Caco-2 (cell line): ENCODE measurements at regions not wholly inside any gene's neighbourhood (a gene's known extent, or its start where the extent isn't known, plus 50 kb on each side); places are given as distances from the start of the nearest gene placed in this dataset.

ENCODE experiments used
- BruUV-seq: library from RNA; stranded (reverse); fragments of 400-500 nt; replicated peaks from 2 replicates; lab custom pipeline; 2021; lab: Mats Ljungman, UMichigan
- CTCF ChIA-PET: fragments of 300-600 bp; sonication (Branson Sonifier 250); formaldehyde crosslinking; loops from one replicate; lab custom pipeline; 2022; ENCODE audit warnings: antibody characterized with exemption; lab: Charles Lee
- POLR2A ChIA-PET: fragments of 300-600 bp; sonication (Branson Sonifier 250); formaldehyde crosslinking; loops from one replicate; lab custom pipeline; 2022; ENCODE audit warnings: antibody characterized with exemption; lab: Charles Lee
- DNase-seq, 2 experiments: peaks; one replicate each; pipeline versions ENCODE4 v3.0.0 to v3.0.0-alpha.2; 2020 to 2022
- H3K27me3 ChIP-seq: replicated peaks from 2 replicates; pipeline ENCODE4 v1.6.0; 2011; ENCODE audit warnings: low read length; ENCODE audit not compliant: control insufficient read depth, insufficient read depth
- H3K36me3 ChIP-seq: 2 replicates; pipeline ENCODE4 v1.5.1; 2011; ENCODE audit warnings: low read length; ENCODE audit not compliant: control insufficient read depth, insufficient read depth
- H3K4me1 ChIP-seq: fragments of 250-450 bp; sonication (Bioruptor Pico); 2 replicates; pipeline ENCODE4 v1.5.1; 2020; ENCODE audit warnings: mild to moderate bottlenecking
- H3K4me3 ChIP-seq: 2 replicates; pipeline ENCODE4 v1.5.1; 2011; ENCODE audit warnings: low read depth, mild to moderate bottlenecking, control low read depth, low read length
- H3K9me3 ChIP-seq: fragments of 250-450 bp; sonication (Bioruptor Pico); 2 replicates; pipeline ENCODE4 v1.5.1; 2020; ENCODE audit warnings: mild to moderate bottlenecking, moderate library complexity
- H3K27ac Mint-ChIP-seq: one replicate; pipeline ENCODE4 v1.8.0; 2022; ENCODE audit warnings: mixed read lengths; ENCODE audit not compliant: unreplicated experiment
- H3K27me3 Mint-ChIP-seq: one replicate; pipeline ENCODE4 v1.8.0; 2022; ENCODE audit warnings: mixed read lengths; ENCODE audit not compliant: insufficient read depth, unreplicated experiment
- H3K36me3 Mint-ChIP-seq: one replicate; pipeline ENCODE4 v1.8.0; 2022; ENCODE audit warnings: mild to moderate bottlenecking, mixed read lengths; ENCODE audit not compliant: insufficient read depth, unreplicated experiment
- H3K4me1 Mint-ChIP-seq: one replicate; pipeline ENCODE4 v1.8.0; 2022; ENCODE audit warnings: low read depth, mixed read lengths; ENCODE audit not compliant: unreplicated experiment
- H3K4me3 Mint-ChIP-seq: one replicate; pipeline ENCODE4 v1.8.0; 2022; ENCODE audit warnings: mild to moderate bottlenecking, moderate library complexity, mixed read lengths; ENCODE audit not compliant: unreplicated experiment
- H3K9me3 Mint-ChIP-seq: one replicate; pipeline ENCODE4 v1.8.0; 2022; ENCODE audit warnings: mixed read lengths; ENCODE audit not compliant: unreplicated experiment
- intact Hi-C: fragments of 100-400 bp; cut with micrococcal nuclease; formaldehyde crosslinking; loops from one replicate; pipeline ENCODE4 v1.10.0; 2022; ENCODE audit not compliant: unreplicated experiment
- TF ChIP-seq, protein P1 (sequence below), 2 experiments: fragments of 200-600 bp in 1 of 2; IDR thresholded peaks; 1 replicate in 1 of 2; 2 replicates in 1 of 2; pipeline versions ENCODE4 v1.5.1 to v1.8.0; 2011 to 2022; ENCODE audit warnings: antibody characterized with exemption in 1 of 2, control low read depth in 1 of 2, inconsistent platforms in 1 of 2, low read depth in 1 of 2, low read length in 1 of 2, mild to moderate bottlenecking in 1 of 2, moderate library complexity in 1 of 2; ENCODE audit not compliant: insufficient read depth in 1 of 2, severe bottlenecking in 1 of 2, unreplicated experiment in 1 of 2

DNA sequence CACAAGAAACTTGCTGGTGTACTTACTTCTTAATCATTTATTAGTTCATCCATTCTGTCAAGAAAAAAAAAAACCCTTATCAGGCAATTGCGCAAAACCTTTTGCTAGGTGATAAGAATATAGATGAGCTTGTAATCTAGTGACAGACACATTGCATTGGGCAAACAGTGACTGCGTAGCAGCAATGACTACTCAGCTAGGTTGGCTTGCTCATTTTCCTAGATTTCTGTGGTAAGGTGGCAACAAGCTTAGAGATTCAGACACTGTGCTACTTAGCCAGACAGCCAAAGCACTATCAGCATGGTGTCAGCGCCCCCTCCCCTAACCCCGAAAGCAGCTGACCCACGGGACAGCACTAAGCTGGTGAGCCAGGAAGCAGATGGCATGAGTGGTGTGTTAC is 203.1 kb downstream of the BARHL2 start:
- no peaks in the 10 kb centered on the region for H3K4me1 ChIP-seq
- Mint-ChIP-seq H3K36me3 (no peaks in the 10 kb centered on the region), H3K9me3 (no peaks in the 10 kb centered on the region), H3K4me3 (no peak overlapping the region), H3K27ac (no peak overlapping the region), H3K4me1 (peaks cover 3% of the 10 kb centered on the region), H3K27me3 (no peaks in the 10 kb centered on the region)
- CTCF ChIA-PET: no interaction called here
- TF ChIP-seq, protein P1, sequence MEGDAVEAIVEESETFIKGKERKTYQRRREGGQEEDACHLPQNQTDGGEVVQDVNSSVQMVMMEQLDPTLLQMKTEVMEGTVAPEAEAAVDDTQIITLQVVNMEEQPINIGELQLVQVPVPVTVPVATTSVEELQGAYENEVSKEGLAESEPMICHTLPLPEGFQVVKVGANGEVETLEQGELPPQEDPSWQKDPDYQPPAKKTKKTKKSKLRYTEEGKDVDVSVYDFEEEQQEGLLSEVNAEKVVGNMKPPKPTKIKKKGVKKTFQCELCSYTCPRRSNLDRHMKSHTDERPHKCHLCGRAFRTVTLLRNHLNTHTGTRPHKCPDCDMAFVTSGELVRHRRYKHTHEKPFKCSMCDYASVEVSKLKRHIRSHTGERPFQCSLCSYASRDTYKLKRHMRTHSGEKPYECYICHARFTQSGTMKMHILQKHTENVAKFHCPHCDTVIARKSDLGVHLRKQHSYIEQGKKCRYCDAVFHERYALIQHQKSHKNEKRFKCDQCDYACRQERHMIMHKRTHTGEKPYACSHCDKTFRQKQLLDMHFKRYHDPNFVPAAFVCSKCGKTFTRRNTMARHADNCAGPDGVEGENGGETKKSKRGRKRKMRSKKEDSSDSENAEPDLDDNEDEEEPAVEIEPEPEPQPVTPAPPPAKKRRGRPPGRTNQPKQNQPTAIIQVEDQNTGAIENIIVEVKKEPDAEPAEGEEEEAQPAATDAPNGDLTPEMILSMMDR (IDR thresholded peaks at IDR 0.05; ENCODE audit: insufficient read depth in 1 of 2, low read depth in 1 of 2, low read length in 1 of 2, severe bottlenecking in 1 of 2, unreplicated experiment in 1 of 2): no peak
- no peaks in the 10 kb centered on the region for H3K36me3 ChIP-seq
- H3K27me3 ChIP-seq: no peaks in the 10 kb centered on the region
- DNase-seq: no peak
- POLR2A ChIA-PET: no interaction called here
- intact Hi-C loops: no loop called here
- no TSS peak for BruUV-seq
- no peak overlapping the region for H3K4me3 ChIP-seq
- H3K9me3 ChIP-seq: no peaks in the 10 kb centered on the region

DNA sequence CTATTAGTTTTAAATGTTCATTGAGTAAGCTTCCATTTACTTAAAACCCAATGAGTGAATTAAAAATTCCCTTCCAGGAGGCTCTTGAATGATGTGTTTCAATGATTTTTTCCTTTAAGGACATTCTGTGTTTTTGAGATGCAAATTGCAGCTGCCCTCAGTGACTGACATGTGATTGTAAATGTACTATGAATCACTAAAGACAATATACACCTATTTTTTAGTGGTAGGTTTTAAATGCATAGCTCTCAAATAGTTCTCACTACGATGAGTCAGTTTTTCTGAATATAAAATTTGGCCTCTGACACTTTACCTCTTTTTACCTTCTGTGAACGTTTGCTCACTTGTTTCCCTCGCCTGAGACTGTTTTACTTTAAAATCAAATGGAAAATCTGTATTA is 204.7 kb downstream of the BARHL2 start:
- Histone ChIP-seq H3K9me3 (no peaks in the 10 kb centered on the region), H3K27me3 (no peaks in the 10 kb centered on the region), H3K36me3 (no peaks in the 10 kb centered on the region), H3K4me1 (no peaks in the 10 kb centered on the region), H3K4me3 (no peak overlapping the region)
- Mint-ChIP-seq H3K36me3 (no peaks in the 10 kb centered on the region), H3K4me1 (peaks cover 4% of the 10 kb centered on the region), H3K27me3 (peaks cover 3% of the 10 kb centered on the region), H3K4me3 (no peak overlapping the region), H3K9me3 (no peaks in the 10 kb centered on the region), H3K27ac (no peak overlapping the region)
- CTCF ChIA-PET: no interaction called here
- no TSS peak for BruUV-seq
- no peak for DNase-seq
- POLR2A ChIA-PET: no interaction called here
- intact Hi-C loops: no loop called here
- TF ChIP-seq, protein P1 (IDR thresholded peaks at IDR 0.05; ENCODE audit: insufficient read depth in 1 of 2, low read depth in 1 of 2, low read length in 1 of 2, severe bottlenecking in 1 of 2, unreplicated experiment in 1 of 2): no peak

DNA sequence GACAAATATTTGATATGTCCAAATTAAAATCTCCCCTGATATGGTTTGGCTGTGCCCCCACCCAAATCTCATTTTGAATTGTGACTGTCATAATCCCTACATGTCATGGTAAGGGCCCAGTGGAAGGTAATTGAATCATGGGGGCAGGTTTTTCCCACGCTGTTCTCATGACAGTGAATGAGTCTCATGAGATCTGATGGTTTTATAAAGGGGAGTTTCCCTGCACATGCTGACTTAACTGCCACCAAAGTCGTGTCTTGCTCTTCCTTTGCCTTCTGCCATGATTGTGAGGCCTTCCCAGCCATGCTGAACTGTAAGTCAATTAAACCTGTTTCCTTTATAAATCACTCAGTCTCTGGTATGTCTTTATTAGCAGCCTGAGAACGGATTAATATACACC is 207.0 kb downstream of the BARHL2 start:
- Histone ChIP-seq H3K4me3 (no peak overlapping the region), H3K36me3 (no peaks in the 10 kb centered on the region), H3K27me3 (no peaks in the 10 kb centered on the region), H3K9me3 (no peaks in the 10 kb centered on the region), H3K4me1 (no peaks in the 10 kb centered on the region)
- Mint-ChIP-seq H3K4me1 (peaks cover 4% of the 10 kb centered on the region), H3K36me3 (no peaks in the 10 kb centered on the region), H3K9me3 (no peaks in the 10 kb centered on the region), H3K4me3 (no peak overlapping the region), H3K27ac (no peak overlapping the region), H3K27me3 (peaks cover 3% of the 10 kb centered on the region)
- intact Hi-C loops: no loop called here
- POLR2A ChIA-PET: no interaction called here
- TF ChIP-seq, protein P1 (IDR thresholded peaks at IDR 0.05; ENCODE audit: insufficient read depth in 1 of 2, low read depth in 1 of 2, low read length in 1 of 2, severe bottlenecking in 1 of 2, unreplicated experiment in 1 of 2): no peak
- BruUV-seq: no TSS peak
- DNase-seq: no peak
- CTCF ChIA-PET: no interaction called here
